GM19468 (cell line): ENCODE measurements at regions not wholly inside any gene's neighbourhood (a gene's known extent, or its start where the extent isn't known, plus 50 kb on each side); places are given as distances from the start of the nearest gene placed in this dataset.

Source experiments
- ATAC-seq: cut with Tn5 transposase; IDR thresholded peaks from one replicate; pipeline ENCODE4 v1.9.1; 2021; ENCODE audit warnings: mild to moderate bottlenecking, moderate library complexity, moderate number of reproducible peaks; ENCODE audit not compliant: unreplicated experiment; ENCODE audit errors: extremely low read depth

DNA sequence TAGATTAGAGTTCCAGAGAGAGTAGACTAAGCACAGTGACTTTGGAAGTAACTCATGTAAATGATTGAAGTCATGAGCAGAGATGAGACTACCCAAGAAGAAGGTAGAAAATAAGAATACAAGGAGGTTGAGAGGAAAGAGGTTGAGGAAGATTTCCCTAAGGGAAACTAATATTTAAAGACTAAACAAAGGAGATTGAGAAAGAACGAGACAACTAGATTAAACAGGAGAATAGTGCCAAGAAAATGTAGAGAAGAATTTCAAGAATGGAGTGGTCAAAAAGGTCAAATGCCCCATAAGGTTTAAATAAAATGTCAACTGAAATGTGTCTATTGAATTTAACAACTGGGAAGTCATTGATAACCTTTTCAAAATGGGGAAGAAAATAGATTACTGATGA is 59.0 kb downstream of the RPS29 start:
- ATAC-seq, result no peak

DNA sequence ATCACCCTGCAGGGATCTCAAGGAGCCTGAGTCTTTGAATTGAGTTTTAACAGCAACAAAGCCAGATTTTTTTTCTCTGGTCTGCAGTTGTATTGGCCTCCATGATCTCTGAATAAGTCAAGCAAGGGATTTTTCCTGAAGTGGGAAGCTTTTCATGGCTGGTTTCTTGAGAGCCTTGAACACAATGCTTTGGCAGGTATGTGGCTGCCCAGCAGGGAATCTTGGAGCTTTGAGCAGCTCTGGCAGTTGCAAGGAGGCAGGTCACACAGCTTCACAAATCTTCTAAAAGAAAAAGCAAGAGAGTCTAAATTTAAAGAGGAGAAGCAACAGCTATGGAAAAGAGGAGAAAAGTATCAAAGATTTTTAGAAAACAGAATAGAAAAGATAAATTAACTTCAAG is 60.1 kb downstream of the RPS29 start:
- no peak for ATAC-seq

DNA sequence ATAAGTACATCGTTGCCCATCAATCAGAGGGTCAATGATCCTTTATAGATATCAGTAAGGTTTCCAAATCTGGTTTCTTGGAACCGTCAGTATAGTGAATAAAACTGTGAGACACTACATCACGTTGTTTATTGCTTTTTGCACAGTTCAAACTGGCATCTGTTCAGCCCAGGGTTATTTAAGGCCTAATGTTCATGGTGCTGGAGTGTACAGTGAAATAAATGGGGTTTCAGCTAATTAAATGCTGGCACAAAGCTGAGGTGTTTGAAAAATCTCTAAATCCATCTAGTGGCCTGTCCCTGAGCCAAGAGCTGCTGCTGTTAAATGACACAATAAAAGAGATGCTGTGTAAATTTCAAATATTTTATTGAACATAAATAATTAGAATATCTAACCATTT is 69.9 kb downstream of the RPS29 start:
- no peak for ATAC-seq

DNA sequence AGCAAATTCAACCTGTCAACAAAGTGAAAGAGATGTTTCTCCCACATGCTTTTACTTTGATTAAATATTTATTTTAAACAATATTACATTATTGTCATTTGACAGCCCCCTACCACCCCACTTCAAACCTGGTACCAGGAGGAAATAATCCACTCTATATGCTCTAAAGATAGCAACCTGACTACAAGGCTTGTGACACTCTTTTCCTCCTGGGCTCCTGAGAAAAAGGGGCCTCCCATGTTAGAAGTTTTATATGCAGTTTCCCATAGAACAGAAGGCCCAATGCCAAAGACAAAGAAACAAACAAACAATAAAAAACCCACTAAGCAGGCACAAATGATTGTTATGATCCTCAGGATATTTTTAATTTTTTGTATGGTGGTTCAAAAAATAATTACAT is 73.6 kb downstream of the RPS29 start:
- no peak for ATAC-seq

DNA sequence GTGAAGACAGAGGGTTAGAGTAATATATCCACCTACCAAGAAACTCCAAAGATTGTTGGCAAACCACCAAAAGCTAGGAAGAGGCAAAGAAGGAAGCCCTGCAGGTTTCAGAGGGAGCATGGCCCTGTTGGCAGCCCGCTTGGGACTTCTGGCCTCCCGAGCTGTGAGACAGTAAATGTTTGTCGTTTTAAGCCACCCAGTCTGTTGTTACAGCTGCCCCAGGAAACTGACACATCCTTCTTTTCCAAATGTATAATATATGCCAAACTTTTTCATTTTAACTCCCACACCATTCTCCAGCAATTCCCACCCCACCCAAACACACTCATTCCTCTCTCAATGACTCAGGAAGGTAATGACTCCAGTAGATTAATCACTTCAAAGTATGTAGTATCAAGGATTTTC is 74.0 kb downstream of the RPS29 start:
- no peak for ATAC-seq

DNA sequence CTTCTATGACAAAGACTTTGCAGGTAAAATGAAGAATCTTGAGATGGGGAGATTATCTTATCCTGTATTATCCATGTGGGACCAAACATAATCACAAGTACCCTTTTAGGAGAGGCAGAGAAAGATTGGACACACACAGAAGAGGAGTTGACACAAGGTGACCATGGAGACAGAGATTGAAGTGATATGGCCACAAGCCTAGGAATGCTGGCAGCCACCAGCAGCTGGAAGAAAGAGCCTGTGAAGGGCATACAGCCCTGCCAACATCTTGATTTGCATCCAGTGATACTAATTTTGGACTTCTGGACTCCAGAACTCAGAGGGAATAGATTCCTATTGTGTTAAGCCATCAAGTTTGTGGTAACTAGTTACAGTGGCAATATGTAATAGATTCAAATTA is 78.1 kb downstream of the RPS29 start:
- no peak for ATAC-seq

DNA sequence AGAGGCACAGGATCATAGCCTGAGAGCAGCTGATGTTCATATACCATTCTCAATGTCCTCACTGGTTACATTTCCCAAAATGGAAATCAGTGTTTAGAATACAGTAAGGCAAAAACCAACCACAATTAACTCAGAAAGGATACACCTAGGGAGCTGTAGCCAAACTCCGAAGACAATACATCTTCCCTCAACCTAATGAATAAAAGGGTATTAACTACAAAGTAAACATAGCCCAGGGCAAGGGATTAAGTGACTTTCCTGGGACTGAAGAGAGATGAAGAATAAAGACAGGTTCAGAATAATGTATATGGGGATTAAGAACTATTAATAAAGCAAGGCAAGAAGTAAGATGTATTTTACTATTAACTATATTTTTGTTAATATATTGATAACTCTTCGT is 79.5 kb downstream of the RPS29 start:
- no peak for ATAC-seq

DNA sequence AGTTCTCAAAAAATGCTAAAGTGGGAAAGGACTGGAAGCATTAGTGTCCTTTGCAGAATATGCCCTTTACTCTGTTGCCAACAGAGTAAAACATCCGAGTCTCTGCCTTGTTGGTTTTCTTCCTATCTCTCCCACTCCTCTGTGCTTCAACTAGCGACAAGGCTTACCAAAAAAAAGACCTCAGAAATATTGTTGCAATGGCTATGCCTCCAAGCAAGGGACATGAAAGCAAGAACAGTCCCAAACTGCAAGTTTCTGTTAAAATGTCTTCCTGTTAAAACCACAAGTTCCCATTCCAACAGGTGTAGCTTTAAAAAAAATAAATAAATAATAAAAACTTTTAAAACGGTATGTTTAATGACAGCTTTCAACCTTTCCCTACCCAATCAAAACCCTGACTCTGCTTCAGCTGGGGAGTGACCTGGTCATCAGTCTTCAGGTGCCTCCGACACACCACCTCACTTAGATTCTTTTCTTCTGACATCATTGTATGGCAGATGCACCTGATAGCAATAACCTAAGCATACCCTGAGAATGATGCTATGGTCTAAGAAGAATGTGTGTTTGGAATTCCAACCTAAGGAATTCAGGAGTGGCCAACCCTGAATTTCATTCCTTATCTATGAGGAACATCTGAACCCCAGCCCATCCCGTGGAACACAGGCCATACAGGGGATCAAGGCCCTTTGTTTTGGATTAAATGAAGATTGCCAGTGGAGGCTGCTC is 81.0 kb downstream of the RPS29 start:
- no peak for ATAC-seq

DNA sequence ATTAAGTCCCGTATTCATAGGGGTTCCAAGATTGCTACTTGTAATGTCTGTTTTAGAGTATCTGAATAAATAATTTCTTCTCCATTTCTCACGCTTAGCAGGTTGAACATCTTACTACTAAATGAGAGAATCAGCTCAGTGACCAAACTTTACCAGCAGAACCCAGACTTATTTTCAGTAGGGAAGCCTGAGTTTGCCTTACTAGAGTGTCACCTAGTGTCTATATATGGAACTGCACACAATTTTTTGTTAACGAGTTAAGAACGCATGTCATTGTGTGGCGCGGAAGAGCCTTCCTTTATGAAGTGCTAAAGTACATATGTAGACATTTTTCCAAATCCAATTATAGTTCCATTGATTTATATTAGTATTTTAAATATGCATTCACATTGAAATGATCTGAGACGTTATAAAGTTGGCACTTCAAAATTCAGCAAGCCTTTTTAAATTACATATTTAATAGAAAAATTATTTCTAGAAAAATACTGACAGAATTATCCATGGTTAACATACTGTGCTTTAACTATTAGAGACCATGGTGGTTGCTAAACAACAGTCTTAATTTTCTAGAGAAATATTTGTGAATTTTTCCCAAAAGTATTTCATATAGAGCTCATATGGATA is 88.3 kb downstream of the RPS29 start:
- no peak for ATAC-seq

DNA sequence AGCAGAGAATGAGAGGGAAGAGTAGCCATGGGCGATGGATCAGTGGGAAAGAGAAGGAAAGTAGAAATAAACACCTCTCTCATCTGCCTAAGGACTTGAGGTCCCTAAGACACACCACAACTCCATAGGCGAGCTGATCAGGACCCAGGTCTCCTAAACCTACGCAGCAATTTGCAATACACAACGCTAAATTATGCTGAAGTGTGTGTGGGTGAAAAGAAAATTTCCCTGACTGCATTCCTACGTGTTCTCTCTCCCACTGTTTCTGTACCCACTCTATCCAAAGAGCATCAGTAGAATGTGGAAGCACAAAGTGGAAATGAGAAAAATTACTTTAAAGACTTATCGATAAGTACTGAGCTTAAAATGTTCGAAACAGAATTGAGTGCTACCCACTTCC is 88.9 kb downstream of the RPS29 start:
- no peak for ATAC-seq

DNA sequence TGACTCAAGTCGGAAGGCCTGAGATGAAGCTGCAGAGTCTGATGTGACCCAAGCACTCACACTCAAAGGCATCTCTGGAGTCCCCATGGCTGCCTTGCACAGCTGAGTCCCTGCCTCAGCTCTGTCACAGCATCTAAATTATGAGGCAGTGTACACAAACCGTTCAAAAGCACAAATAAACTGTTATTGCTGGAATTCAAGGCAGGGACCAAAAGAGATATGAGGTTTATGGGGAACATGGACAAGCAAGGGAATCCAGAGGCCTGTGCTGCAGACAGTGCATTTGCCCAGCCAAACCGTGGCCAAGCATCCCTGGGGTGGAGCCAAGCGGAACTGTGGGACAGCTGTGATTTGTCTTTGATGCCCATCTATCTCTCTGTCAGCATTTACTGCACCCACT is 91.3 kb downstream of the RPS29 start:
- ATAC-seq, result no peak

DNA sequence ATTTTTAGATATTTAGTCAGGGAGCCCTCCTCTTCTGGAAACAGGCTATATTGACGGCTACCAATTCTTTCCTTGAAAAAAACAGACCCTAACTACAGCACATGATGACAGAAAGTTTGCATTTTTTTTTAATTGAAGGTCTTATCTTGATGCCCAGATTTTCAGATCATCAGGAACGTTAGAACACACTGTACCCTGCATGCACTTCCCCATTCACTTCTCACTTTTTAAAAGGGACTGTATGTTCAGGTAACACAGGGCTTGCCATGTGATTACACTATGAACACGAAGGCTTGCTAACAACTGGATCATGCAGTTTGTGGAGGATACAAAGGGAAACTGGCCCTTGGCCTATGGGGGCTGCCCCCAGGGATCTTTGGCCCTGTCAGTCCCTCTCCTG is 92.6 kb downstream of the RPS29 start:
- no peak for ATAC-seq

DNA sequence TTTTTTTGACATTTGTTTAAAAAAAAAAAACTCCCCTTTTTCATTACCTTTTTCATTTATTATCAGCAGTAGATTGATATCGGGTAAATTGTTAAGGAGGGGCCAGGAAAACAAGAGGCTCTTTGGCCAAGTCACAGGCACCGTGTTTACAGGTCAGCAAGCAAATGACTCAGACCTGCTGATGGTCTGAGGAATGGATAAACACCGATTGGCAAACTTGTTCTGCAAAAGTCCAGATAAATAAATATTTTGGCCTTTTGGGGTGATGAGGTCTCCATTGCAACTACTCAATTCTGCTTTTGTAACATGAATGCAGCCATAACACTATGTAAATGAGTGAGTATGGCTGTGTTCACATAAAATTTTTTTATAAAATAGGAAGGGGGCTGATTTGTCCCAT is 94.0 kb downstream of the RPS29 start:
- no peak for ATAC-seq

DNA sequence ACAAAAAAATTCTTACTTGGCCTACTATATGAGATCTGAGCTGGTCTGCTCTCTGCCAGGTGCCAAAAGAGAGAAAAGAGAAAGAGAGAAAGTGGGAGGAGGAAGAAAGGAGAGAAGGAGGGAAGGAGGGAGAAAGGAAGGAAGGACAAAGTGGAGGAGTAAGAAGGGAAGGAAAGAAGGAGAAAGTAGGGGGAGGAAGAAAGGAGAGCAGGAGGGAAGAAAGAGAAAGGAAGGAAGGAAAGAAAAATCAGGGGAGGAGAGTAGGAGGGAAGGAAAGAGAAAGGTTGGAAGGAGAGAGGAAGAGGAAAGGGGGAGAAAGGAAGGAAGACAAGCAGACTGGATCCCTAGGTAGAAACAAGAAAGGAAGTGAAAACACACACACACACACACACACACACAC is 96.8 kb downstream of the RPS29 start:
- no peak for ATAC-seq

DNA sequence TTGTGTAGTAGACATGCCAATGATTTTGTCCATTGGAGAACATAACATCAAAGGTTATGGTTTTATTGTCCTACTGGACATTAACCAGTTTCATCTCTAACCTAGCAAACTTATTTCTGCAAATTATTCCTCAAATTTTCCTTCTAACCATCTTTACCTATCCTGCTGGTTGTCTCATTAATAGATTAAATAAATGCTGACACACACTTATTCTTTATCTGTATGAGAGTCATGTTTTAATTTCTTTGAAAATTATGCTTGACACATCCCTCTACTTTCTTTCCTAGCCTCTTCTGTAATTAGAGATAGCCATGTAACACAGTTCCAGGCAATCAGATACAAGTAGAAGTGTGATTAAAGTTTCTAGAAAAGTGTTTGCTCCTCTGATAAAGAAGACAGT is 98.9 kb downstream of the RPS29 start:
- no peak for ATAC-seq

DNA sequence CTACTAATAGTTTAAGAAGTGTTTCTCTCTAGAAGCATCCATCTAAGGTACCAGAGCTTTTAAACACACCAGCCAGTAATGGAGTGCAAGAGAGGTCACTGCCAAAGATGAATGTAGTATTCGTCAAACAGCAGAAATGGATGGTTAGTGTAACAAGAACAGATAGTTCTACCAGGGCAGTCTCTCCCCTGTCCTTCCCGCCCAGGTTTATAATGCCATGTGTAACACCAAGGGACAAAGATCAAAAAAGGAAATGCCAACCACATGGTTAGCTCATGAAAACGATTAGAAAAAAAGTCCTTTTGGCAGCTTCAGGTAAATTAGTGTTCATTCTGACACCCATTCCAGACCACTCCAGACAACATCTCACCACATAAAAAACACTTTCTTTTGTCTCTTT is 100.9 kb downstream of the RPS29 start:
- no peak for ATAC-seq

DNA sequence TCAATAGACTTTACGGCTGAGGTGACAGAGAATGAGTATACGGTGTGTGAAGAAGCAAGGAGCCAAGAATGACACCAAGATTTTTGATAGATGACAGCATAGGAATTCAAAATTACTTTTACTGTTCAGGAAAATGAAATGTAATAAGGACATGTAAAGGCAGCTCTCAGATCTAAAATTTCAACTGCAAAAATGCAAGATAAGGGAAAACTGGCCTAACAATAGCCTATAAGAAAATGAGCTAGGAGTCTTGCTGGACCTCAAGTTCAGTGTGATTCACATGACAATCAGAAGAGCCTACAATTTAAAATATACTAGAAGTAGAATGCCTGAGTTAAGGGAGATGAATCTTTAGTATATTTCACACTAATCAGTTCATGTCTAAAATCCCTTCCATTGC is 102.0 kb downstream of the RPS29 start:
- ATAC-seq, result no peak

DNA sequence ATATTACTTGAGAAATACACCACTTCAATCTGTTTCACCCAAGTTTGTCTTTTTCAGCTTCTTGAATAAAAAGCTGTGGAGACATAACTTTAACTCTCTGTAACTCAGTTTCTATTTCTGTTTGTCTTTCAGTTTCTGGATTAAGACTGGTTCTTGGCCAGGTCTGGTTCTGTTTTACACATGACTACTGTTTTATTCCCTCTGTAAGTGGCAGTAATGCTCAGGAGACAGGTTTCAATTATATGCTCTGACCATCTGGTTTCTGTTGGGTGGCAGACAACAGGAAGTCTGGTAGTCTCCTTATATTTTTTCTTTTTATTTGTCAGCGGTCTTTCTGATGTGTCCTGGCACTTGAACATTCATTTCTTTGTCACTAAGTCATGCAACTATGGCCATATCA is 102.9 kb downstream of the RPS29 start:
- ATAC-seq, result peak; percentile 62

DNA sequence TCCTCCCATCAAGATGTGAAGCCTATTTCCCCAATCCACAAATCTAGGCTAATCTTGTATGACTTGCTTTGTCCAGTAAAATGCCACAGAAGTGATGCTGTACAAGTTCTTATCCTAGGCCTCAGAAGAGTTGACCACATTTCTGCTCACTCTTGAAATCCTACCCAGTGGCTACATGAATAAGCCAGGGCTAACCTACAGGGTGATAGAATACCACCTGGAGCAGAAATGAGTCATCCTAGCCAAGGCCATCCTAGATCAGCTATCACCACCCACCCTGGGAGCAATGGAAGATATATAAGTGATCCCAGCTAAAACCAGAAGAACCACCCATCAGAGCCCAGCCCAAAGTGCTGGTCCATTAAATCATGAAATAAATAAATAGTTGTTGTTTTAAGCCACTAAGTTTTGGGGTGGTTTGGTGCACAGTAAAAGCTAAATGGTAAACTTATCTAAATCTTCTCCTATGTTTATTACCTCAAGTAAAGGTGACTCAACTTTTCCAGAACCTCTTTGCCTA is 105.1 kb downstream of the RPS29 start:
- ATAC-seq, result no peak

DNA sequence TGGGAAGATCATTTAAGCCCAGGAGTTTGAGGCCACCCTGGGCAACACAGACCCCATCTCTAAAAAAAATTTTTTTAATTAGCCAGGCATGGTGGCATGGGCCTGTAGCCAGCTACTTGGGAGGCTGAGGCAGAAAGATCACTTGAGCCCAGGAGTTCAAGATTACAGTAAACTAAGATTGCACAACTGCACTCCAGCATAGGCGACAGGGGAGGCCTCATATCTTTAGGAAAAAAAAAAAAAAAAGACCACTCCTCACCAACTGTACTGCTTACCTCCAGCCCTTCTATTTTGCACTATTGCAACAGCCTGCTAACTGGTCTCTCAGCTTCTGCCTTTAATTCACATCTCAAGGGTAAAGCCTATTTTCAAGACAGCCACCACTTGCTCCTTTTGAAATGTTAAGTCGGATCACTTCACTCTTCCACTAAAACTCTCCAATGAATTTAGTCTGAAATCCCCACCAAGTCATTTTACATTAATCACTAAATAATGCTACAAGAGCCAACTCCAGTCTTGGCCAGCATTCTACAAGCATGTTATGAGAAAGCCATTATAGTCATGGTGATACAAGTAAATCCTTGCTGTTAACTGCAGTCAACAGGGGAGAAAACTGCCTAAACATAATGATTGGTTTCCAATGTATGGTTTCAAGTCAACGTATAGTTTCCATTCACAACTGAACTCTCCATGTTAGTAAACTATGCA is 106.0 kb downstream of the RPS29 start:
- ATAC-seq, result no peak

DNA sequence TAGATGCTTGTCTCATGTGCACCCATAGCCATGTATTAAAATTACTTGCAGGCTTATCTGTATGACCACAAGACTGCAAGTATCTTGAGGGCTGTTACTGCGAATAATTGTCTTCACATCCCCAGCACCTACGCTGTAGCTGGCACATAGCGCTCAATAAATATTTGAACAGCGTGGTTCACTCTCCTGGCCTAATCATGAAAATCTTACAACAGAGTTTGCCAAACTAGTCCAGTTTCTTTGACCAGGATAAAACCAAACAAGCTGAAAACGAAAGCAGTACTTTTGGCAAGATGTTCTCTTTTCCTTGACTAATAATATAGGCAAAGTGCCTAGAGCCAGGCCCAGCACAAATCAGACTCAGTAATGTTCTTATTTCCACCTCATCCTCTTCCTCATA is 106.7 kb downstream of the RPS29 start:
- ATAC-seq, result no peak
